Neural crest cell (in vitro differentiated cells): ENCODE measurements at regions not wholly inside any gene's neighbourhood (a gene's known extent, or its start where the extent isn't known, plus 50 kb on each side); places are given as distances from the start of the nearest gene placed in this dataset.

Experiments
- DNase-seq: peaks from one replicate; pipeline ENCODE4 v3.0.0; 2021; ENCODE audit warnings: low read depth, mixed read lengths, low spot score
- H3K27ac Mint-ChIP-seq: one replicate; pipeline ENCODE4 v1.8.0; 2021; ENCODE audit warnings: mild to moderate bottlenecking, mixed read lengths; ENCODE audit not compliant: unreplicated experiment
- H3K27me3 Mint-ChIP-seq: 2 replicates; pipeline ENCODE4 v1.8.0; 2021; ENCODE audit warnings: low read depth, mild to moderate bottlenecking, mixed read lengths
- H3K36me3 Mint-ChIP-seq: 2 replicates; pipeline ENCODE4 v1.8.0; 2021; ENCODE audit warnings: low read depth, mild to moderate bottlenecking, mixed read lengths
- H3K4me1 Mint-ChIP-seq: 2 replicates; pipeline ENCODE4 v1.8.0; 2021; ENCODE audit warnings: mixed read lengths
- H3K4me3 Mint-ChIP-seq: one replicate; pipeline ENCODE4 v1.8.0; 2021; ENCODE audit warnings: mild to moderate bottlenecking, mixed read lengths
- H3K9me3 Mint-ChIP-seq: 2 replicates; pipeline ENCODE4 v1.8.0; 2021; ENCODE audit warnings: mixed read lengths
- TF ChIP-seq, protein P1 (sequence below): fragments of 200-600 bp; sonication (generic); conservative IDR thresholded peaks from 2 replicates; pipeline ENCODE4 v1.5.0; 2021; ENCODE audit warnings: antibody characterized with exemption, mild to moderate bottlenecking

DNA sequence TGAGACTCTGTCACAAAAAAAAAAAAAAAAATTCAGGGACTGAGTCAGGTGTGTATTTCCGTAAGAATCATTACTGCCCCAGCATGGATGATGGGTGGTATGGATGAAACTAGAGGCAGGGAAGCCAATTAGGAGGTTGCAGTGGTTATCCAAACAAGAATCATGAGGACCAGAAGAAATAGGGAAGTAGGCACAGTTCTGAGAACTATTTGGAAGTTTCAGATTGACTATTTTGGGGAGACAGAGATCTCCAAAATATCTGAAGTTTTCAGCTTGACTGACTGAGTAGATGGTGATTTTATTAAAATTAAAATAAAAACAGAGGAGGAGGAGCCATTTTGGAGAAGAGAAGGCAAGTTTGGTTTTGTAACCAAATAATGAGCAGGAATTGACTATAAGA lies 119.4 kb upstream of the NRBF2 start:
- H3K9me3 Mint-ChIP-seq = peaks cover 3% of the 10 kb centered on the region
- H3K36me3 Mint-ChIP-seq = no peaks in the 10 kb centered on the region
- no peaks in the 10 kb centered on the region for H3K27me3 Mint-ChIP-seq
- no peak overlapping the region for H3K4me3 Mint-ChIP-seq
- TF ChIP-seq, protein P1, sequence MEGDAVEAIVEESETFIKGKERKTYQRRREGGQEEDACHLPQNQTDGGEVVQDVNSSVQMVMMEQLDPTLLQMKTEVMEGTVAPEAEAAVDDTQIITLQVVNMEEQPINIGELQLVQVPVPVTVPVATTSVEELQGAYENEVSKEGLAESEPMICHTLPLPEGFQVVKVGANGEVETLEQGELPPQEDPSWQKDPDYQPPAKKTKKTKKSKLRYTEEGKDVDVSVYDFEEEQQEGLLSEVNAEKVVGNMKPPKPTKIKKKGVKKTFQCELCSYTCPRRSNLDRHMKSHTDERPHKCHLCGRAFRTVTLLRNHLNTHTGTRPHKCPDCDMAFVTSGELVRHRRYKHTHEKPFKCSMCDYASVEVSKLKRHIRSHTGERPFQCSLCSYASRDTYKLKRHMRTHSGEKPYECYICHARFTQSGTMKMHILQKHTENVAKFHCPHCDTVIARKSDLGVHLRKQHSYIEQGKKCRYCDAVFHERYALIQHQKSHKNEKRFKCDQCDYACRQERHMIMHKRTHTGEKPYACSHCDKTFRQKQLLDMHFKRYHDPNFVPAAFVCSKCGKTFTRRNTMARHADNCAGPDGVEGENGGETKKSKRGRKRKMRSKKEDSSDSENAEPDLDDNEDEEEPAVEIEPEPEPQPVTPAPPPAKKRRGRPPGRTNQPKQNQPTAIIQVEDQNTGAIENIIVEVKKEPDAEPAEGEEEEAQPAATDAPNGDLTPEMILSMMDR = no peak
- no peak for DNase-seq
- H3K4me1 Mint-ChIP-seq = no peaks in the 10 kb centered on the region
- no peak overlapping the region for H3K27ac Mint-ChIP-seq

DNA sequence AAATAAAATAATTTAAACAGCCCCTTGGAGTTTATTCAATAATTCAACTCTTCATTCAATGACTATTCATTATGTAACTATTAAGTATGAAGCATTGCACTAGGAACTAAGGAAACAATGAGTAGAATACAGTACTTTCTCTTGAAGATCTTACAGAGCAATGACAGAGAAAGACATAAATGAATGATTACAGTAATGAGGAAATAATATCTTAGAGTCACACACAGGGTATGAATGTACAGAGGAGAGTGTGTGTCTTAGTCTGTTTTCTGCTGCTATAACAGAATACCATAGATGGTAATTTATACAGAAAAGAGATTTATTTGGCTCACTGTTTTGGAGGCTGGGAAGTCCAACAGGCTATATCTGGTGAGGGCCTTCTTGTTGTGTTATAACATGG lies 120.5 kb upstream of the NRBF2 start:
- TF ChIP-seq, protein P1 = no peak
- Mint-ChIP-seq H3K36me3 (no peaks in the 10 kb centered on the region), H3K4me1 (no peaks in the 10 kb centered on the region), H3K9me3 (peaks cover 3% of the 10 kb centered on the region), H3K27me3 (no peaks in the 10 kb centered on the region), H3K27ac (no peak overlapping the region), H3K4me3 (no peak overlapping the region)
- no peak for DNase-seq

DNA sequence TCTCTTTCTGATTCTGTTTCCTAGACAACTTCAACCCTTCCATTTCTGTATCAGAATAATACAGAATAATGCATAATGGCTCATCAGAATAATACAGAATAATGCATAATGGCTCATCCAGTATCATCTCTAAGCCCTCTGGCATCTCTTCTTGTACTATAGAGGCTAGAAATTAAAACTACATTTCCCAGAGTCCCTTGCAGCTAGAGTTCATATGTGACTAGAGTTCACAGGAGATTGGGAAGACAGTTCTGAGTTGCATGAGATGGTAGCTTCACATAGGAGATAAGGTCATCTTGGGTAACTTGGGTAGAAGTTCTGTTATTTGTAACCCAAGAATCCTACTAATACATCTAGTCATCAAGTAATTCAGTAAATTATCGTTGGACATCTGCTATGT lies 122.9 kb upstream of the NRBF2 start:
- DNase-seq = no peak
- no peaks in the 10 kb centered on the region for H3K4me1 Mint-ChIP-seq
- H3K27ac Mint-ChIP-seq = no peak overlapping the region
- H3K36me3 Mint-ChIP-seq = no peaks in the 10 kb centered on the region
- no peaks in the 10 kb centered on the region for H3K27me3 Mint-ChIP-seq
- TF ChIP-seq, protein P1 = no peak
- peaks cover 8% of the 10 kb centered on the region for H3K9me3 Mint-ChIP-seq
- no peak overlapping the region for H3K4me3 Mint-ChIP-seq

DNA sequence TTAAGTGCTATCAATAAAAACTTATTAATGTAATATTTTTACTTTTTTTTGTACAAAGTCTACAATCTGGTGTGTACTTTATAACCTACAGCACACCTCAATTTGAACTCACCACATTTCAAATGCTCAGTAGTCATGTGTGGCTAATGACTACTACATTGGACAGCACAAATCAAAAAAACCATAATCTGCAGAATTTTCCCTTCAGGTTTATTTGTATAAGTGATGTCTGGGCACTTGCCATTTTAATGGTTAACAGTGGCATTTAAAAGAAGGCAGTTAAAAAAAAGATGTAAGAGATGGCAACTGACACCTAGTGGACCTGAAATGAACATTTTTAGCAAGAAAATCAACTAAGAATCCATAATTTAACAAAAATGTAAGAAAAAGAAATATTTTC lies 124.6 kb upstream of the NRBF2 start:
- Mint-ChIP-seq H3K9me3 (peaks cover 8% of the 10 kb centered on the region), H3K27ac (no peak overlapping the region), H3K4me1 (no peaks in the 10 kb centered on the region), H3K36me3 (no peaks in the 10 kb centered on the region), H3K4me3 (no peak overlapping the region), H3K27me3 (no peaks in the 10 kb centered on the region)
- TF ChIP-seq, protein P1 = no peak
- DNase-seq = no peak

DNA sequence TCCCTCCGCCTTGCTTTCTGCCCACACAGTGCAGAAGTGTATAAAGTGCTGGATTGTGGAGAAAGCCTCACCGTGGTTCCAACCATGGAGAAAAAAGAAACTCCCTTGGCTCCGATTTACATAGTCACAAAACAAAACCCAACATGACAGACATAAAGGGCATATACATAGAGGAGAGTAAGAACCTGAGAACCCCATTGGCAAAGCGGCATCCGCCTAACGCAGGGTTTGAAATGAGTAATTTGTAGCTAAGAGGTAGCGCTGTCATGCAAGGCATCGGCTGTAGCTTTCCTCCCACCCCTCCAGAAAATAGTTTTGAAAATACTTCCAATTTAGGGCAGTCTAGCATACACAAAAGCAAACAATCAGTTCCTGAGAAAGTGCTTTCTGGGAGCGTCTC lies 126.0 kb upstream of the NRBF2 start:
- Mint-ChIP-seq H3K27ac (no peak overlapping the region), H3K4me1 (no peaks in the 10 kb centered on the region), H3K4me3 (no peak overlapping the region), H3K9me3 (peaks cover 8% of the 10 kb centered on the region), H3K36me3 (no peaks in the 10 kb centered on the region), H3K27me3 (no peaks in the 10 kb centered on the region)
- TF ChIP-seq, protein P1 = no peak
- DNase-seq = no peak

DNA sequence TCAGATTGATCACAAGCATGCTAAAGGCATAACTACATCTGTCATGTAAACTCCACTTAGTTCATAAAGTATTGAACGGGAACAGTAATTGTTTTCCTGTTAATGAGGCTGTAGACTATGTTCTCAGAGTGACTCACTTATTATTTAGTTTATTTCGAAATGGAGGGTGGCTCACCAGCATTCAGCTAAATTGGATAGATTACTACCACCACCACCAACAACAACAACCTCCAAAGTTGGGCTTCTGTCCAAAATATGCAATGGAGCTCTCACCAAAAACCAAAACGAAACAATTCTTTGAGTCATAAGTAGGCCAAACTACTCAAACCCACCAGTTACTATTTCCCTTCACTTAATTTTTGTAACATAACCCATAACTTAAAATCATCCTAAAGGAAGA lies 127.9 kb upstream of the NRBF2 start:
- Mint-ChIP-seq H3K27me3 (no peaks in the 10 kb centered on the region), H3K4me3 (no peak overlapping the region), H3K27ac (no peak overlapping the region), H3K9me3 (peaks cover 7% of the 10 kb centered on the region), H3K36me3 (no peaks in the 10 kb centered on the region), H3K4me1 (peaks cover 11% of the 10 kb centered on the region)
- DNase-seq = no peak
- TF ChIP-seq, protein P1 = no peak
